ENCODE measurements at regions not wholly inside any gene's neighbourhood (a gene's known extent, or its start where the extent isn't known, plus 50 kb on each side); places are given as distances from the start of the nearest gene placed in this dataset.

DNA sequence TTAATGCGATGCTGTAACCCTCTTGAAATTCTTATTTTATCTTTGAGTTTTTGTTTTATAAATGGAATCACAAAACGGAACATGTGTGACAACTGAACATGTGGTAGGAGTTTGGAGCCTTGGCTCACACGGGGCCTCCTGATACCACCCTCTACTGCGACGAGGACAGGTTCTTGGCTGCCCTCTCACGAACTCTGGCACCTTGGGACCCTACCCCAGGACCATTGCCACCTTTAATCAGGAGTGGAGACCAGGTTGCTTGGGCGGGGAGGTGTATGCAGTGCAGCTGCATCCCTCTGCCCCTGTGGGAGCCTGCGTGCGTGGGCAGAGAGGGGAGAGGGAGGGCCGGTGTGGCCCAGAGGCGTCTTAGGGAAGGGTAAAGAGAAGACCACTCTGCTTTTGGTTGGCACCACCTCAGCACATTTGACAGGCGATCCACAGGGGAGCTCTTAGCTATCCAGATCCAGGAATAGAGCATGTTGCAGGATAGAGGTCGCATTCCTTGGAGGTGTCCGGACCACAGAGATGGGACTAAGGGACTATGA, 753.9 kb upstream of the PTPRD start:
- Histone ChIP-seq H3K27ac (ENCODE audit: low read length) (no peak overlapping the region), H3K4me1 (ENCODE audit: low read length) (no peaks in the 10 kb centered on the region), H3K9me3 (replicated peaks; ENCODE audit: insufficient read depth, low read length) (no peaks in the 10 kb centered on the region), H3K79me2 (ENCODE audit: low read length) (no peaks in the 10 kb centered on the region), H3K4me3 (ENCODE audit: low read length) (no peak overlapping the region), H3K9ac (ENCODE audit: low read length) (no peak overlapping the region), H3K36me3 (replicated peaks; ENCODE audit: insufficient read depth, low read length) (no peaks in the 10 kb centered on the region), H3K27me3 (replicated peaks; ENCODE audit: insufficient read depth, low read length) (no peaks in the 10 kb centered on the region), H3K9me2 (replicated peaks; ENCODE audit: insufficient read depth, low read length) (no peaks in the 10 kb centered on the region), H4K20me1 (ENCODE audit: insufficient read depth, low read length) (no peaks in the 10 kb centered on the region), H3F3A (ENCODE audit: insufficient read depth, low read length) (no peaks in the 10 kb centered on the region), H3K4me2 (ENCODE audit: low read depth, low read length) (no peak overlapping the region), H2AFZ (ENCODE audit: low read length) (no peak overlapping the region)
- DNase-seq, result no peak
- TF ChIP-seq EZH2 (optimal IDR thresholded peaks at IDR 0.05; ENCODE audit: low read depth, low read length) (no peak), EZH2phosphoT487 (IDR thresholded peaks at IDR 0.05; ENCODE audit: low read length) (no peak)
- TF ChIP-seq, protein P1, sequence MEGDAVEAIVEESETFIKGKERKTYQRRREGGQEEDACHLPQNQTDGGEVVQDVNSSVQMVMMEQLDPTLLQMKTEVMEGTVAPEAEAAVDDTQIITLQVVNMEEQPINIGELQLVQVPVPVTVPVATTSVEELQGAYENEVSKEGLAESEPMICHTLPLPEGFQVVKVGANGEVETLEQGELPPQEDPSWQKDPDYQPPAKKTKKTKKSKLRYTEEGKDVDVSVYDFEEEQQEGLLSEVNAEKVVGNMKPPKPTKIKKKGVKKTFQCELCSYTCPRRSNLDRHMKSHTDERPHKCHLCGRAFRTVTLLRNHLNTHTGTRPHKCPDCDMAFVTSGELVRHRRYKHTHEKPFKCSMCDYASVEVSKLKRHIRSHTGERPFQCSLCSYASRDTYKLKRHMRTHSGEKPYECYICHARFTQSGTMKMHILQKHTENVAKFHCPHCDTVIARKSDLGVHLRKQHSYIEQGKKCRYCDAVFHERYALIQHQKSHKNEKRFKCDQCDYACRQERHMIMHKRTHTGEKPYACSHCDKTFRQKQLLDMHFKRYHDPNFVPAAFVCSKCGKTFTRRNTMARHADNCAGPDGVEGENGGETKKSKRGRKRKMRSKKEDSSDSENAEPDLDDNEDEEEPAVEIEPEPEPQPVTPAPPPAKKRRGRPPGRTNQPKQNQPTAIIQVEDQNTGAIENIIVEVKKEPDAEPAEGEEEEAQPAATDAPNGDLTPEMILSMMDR (IDR thresholded peaks at IDR 0.05; ENCODE audit: low read length), result no peak

DNA sequence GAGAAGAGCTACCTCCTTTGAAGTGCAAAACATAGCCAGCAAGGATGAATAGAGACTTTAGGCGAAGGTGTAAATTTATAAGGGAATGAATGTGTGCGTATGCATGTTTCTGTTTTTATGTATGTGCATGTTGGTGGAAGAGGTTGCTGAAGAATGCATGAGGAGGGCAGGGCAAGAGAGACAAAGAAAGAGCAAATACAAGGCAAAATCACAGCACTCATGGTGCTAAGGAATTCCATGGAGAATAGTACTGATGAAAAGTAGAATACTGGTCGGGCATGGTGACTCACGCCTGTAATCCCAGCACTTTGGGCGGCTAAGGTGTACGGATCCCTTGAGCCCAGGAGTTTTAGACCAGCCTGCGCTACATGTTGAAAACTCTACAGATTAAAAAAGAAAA, 762.1 kb upstream of the PTPRD start:
- Histone ChIP-seq H3K9ac (ENCODE audit: low read length) (no peak overlapping the region), H3K27me3 (replicated peaks; ENCODE audit: insufficient read depth, low read length) (no peaks in the 10 kb centered on the region), H3K9me2 (replicated peaks; ENCODE audit: insufficient read depth, low read length) (no peaks in the 10 kb centered on the region), H3K4me2 (ENCODE audit: low read depth, low read length) (no peak overlapping the region), H2AFZ (ENCODE audit: low read length) (no peak overlapping the region), H4K20me1 (ENCODE audit: insufficient read depth, low read length) (no peaks in the 10 kb centered on the region), H3K4me3 (ENCODE audit: low read length) (no peak overlapping the region), H3K36me3 (replicated peaks; ENCODE audit: insufficient read depth, low read length) (no peaks in the 10 kb centered on the region), H3K9me3 (replicated peaks; ENCODE audit: insufficient read depth, low read length) (no peaks in the 10 kb centered on the region), H3K79me2 (ENCODE audit: low read length) (no peaks in the 10 kb centered on the region), H3F3A (ENCODE audit: insufficient read depth, low read length) (no peaks in the 10 kb centered on the region), H3K27ac (ENCODE audit: low read length) (no peak overlapping the region), H3K4me1 (ENCODE audit: low read length) (no peaks in the 10 kb centered on the region)
- DNase-seq, result no peak
- TF ChIP-seq EZH2phosphoT487 (IDR thresholded peaks at IDR 0.05; ENCODE audit: low read length) (no peak), EZH2 (optimal IDR thresholded peaks at IDR 0.05; ENCODE audit: low read depth, low read length) (no peak)
- TF ChIP-seq, protein P1 (IDR thresholded peaks at IDR 0.05; ENCODE audit: low read length), result no peak

DNA sequence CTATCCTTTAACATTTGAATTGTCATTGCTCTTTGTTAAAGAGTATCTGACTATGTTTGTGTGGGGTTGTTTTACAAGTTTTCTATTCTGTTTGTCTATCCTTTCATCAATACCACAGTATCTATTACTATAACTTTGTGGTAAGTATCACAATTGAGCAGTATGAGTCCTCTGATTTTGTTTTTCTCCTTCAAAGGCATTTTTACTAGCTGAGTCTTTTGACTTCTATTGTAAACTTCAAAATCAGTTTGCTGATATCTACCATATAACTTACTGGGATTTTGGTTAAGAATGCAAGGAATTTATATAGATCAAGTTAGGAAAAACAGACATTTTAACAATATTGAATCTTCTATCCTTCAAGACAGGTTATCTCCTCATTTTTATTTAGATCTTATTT, 789.8 kb upstream of the PTPRD start:
- no peaks in the 10 kb centered on the region for H3K36me3 ChIP-seq (replicated peaks; ENCODE audit: insufficient read depth, low read length)
- no peak for DNase-seq
- no peak overlapping the region for H2AFZ ChIP-seq (ENCODE audit: low read length)
- H3K9ac ChIP-seq (ENCODE audit: low read length), result no peak overlapping the region
- no peaks in the 10 kb centered on the region for H4K20me1 ChIP-seq (ENCODE audit: insufficient read depth, low read length)
- H3K79me2 ChIP-seq (ENCODE audit: low read length), result no peaks in the 10 kb centered on the region
- H3K4me1 ChIP-seq (ENCODE audit: low read length), result no peaks in the 10 kb centered on the region
- H3K9me3 ChIP-seq (replicated peaks; ENCODE audit: insufficient read depth, low read length), result no peaks in the 10 kb centered on the region
- no peaks in the 10 kb centered on the region for H3K9me2 ChIP-seq (replicated peaks; ENCODE audit: insufficient read depth, low read length)
- no peak overlapping the region for H3K4me2 ChIP-seq (ENCODE audit: low read depth, low read length)
- TF ChIP-seq EZH2 (optimal IDR thresholded peaks at IDR 0.05; ENCODE audit: low read depth, low read length), result no peak
- TF ChIP-seq EZH2phosphoT487 (IDR thresholded peaks at IDR 0.05; ENCODE audit: low read length), result no peak
- TF ChIP-seq, protein P1 (IDR thresholded peaks at IDR 0.05; ENCODE audit: low read length), result no peak
- no peak overlapping the region for H3K27ac ChIP-seq (ENCODE audit: low read length)
- H3K27me3 ChIP-seq (replicated peaks; ENCODE audit: insufficient read depth, low read length), result no peaks in the 10 kb centered on the region
- H3F3A ChIP-seq (ENCODE audit: insufficient read depth, low read length), result no peaks in the 10 kb centered on the region
- H3K4me3 ChIP-seq (ENCODE audit: low read length), result no peak overlapping the region

All from MM.1S (cell line).